ENCODE measurements at regions not wholly inside any gene's neighbourhood (a gene's known extent, or its start where the extent isn't known, plus 50 kb on each side); places are given as distances from the start of the nearest gene placed in this dataset.

GRCh38 chr2:128474962-128475361 lies 156.3 kb upstream of the HS6ST1 start:
- no peak overlapping the region for H3K27ac ChIP-seq (ENCODE audit: extremely low read length, insufficient read depth, low read length)
- BruUV-seq (replicated peaks): no TSS peak
- ATAC-seq (peak; percentile 23; the same call in 1 of the 3 replicates), DNase-seq (ENCODE audit: low spot score) (no peak), FAIRE-seq (no peak)
- H3K79me2 ChIP-seq (ENCODE audit: insufficient read depth, low read length): no peaks in the 10 kb centered on the region
- H3K27me3 ChIP-seq (ENCODE audit: control insufficient read depth in 1 of 2, insufficient read depth in 2 of 2, low read length in 2 of 2): no peaks in the 10 kb centered on the region; a peak in 1 of 5 replicates
- no peak for TF ChIP-seq MBD4 (IDR thresholded peaks at IDR 0.05; ENCODE audit: borderline replicate concordance, low read length)
- no peak for TF ChIP-seq KMT2B (CRISPR knock-in tag; IDR thresholded peaks at IDR 0.05)
- TF ChIP-seq ZBTB44 (CRISPR knock-in tag; IDR thresholded peaks at IDR 0.05): no peak
- no peak for TF ChIP-seq TOE1 (CRISPR knock-in tag; IDR thresholded peaks at IDR 0.05)
- TF ChIP-seq ZNF160 (CRISPR knock-in tag; IDR thresholded peaks at IDR 0.05): no peak
- TF ChIP-seq NCOA5 (CRISPR knock-in tag; IDR thresholded peaks at IDR 0.05): no peak
- no peak for TF ChIP-seq POLR2G (IDR thresholded peaks at IDR 0.05; ENCODE audit: low read depth, low read length)
- TF ChIP-seq MLX (CRISPR knock-in tag; IDR thresholded peaks at IDR 0.05): no peak
- H3K9me3 ChIP-seq (ENCODE audit: low read length): peaks cover 13% of the 10 kb centered on the region
- WGBS (ENCODE audit: low lambda C conversion rate): 55% methylated on average over 5 of the region's 5 CpGs
- H3K4me3 ChIP-seq (replicated peaks in 1 of 3; ENCODE audit: insufficient read depth in 1 of 3, low read depth in 2 of 3, low read length in 3 of 3): no peak overlapping the region
- no peak overlapping the region for H2AFZ ChIP-seq (ENCODE audit: low read length)
- no peaks in the 10 kb centered on the region for H4K20me1 ChIP-seq (ENCODE audit: insufficient read depth, low read length)
- in situ Hi-C loops (cut with HindIII; ENCODE audit: extremely low pct_ligation_motif_present, low pct_unique_long_range_greater_than_20kb): no loop called here
- POLR2A ChIA-PET: no interaction called here
- CTCF ChIA-PET (ENCODE audit: low intra/inter-chr PET ratio, low total read pairs): no interaction called here
- no peak overlapping the region for H3K9ac ChIP-seq (ENCODE audit: insufficient read depth, low read depth, low read length)
- intact Hi-C loops (cut with micrococcal nuclease; ENCODE audit: unreplicated experiment): no loop called here
- no peaks in the 10 kb centered on the region for H3K36me3 ChIP-seq (replicated peaks in 1 of 2; ENCODE audit: control insufficient read depth in 1 of 2, insufficient read depth in 2 of 2, low read length in 2 of 2)
- H3K4me1 ChIP-seq (ENCODE audit: insufficient read depth, low read length): no peaks in the 10 kb centered on the region
- no peak overlapping the region for H3K4me2 ChIP-seq (ENCODE audit: low read depth, low read length)
